ENCODE measurements at regions not wholly inside any gene's neighbourhood (a gene's known extent, or its start where the extent isn't known, plus 50 kb on each side); places are given as distances from the start of the nearest gene placed in this dataset.

DNA sequence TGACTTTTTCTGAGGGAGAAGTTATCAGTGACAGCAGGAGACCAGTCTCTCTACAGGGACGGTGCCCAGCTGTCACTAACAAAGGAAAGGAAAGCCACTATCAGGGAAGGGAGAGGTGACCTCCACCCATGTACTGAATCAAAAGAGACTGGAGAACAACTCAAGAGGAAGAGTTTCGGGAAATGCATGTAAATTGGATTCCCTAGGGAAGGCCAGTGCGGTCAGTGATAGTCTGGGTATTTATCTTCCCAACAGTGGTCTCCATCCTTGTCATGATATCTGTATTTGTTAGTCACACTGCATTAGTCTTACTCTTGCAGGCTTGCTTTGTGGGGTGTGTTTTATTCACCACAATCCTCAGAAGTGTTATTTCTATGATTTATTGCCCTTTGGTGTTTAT lies 193.4 kb upstream of the KIRREL3 start:
- ATAC-seq (no peak), DNase-seq (no peak)
- Histone ChIP-seq H3K27ac (no peak overlapping the region), H3K4me1 (no peaks in the 10 kb centered on the region), H3K36me3 (no peaks in the 10 kb centered on the region), H3K27me3 (no peaks in the 10 kb centered on the region), H3K9me3 (no peaks in the 10 kb centered on the region), H3K4me3 (no peak overlapping the region)
- TF ChIP-seq, protein P1, sequence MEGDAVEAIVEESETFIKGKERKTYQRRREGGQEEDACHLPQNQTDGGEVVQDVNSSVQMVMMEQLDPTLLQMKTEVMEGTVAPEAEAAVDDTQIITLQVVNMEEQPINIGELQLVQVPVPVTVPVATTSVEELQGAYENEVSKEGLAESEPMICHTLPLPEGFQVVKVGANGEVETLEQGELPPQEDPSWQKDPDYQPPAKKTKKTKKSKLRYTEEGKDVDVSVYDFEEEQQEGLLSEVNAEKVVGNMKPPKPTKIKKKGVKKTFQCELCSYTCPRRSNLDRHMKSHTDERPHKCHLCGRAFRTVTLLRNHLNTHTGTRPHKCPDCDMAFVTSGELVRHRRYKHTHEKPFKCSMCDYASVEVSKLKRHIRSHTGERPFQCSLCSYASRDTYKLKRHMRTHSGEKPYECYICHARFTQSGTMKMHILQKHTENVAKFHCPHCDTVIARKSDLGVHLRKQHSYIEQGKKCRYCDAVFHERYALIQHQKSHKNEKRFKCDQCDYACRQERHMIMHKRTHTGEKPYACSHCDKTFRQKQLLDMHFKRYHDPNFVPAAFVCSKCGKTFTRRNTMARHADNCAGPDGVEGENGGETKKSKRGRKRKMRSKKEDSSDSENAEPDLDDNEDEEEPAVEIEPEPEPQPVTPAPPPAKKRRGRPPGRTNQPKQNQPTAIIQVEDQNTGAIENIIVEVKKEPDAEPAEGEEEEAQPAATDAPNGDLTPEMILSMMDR (IDR thresholded peaks at IDR 0.05) = no peak
- intact Hi-C loops (cut with DNase I) = no loop called here

DNA sequence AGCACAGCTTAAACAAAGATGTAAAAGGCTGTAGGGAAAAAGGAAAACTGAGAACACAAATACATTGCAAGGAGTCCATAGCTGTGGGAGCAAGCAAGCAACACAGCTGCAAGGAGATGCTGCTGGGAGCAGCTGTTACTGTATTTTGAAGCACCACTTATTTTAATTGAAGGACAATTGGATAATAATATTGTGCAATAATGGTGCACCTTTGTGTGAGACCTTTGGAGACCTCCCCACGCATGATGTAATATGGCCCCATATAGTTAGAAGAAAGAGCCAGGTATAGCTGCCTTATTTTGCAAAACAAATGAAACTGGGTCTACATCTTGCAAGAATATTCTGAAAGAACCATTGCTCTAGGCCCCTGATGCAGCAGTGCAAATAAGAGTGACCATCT lies 191.1 kb upstream of the KIRREL3 start:
- TF ChIP-seq, protein P1 (IDR thresholded peaks at IDR 0.05) = no peak
- no peak overlapping the region for H3K27ac ChIP-seq
- H3K36me3 ChIP-seq = no peaks in the 10 kb centered on the region
- H3K4me3 ChIP-seq = no peak overlapping the region
- H3K27me3 ChIP-seq = no peaks in the 10 kb centered on the region
- ATAC-seq = no peak
- intact Hi-C loops (cut with DNase I) = no loop called here
- H3K4me1 ChIP-seq = no peaks in the 10 kb centered on the region
- no peak for DNase-seq
- no peaks in the 10 kb centered on the region for H3K9me3 ChIP-seq

DNA sequence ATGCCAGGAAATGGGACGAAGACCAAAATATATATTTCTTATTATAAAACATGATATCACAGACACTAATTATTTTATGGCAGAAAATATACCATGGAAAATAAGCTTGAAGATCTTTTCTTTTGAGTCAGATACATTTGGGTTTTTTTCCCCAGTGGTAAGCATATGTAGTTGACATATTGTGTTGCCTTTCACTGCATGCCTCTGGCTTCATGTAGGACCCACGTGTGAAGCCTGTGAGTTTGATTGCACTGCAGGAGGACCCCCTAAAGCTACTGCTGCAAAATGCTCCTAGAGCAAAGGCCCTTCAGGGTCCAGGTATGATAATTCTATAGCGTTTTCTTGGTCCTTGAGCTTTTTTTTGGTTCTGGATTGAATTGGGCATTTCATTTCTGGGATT lies 190.7 kb upstream of the KIRREL3 start:
- intact Hi-C loops (cut with DNase I) = no loop called here
- Histone ChIP-seq H3K36me3 (no peaks in the 10 kb centered on the region), H3K27ac (no peak overlapping the region), H3K27me3 (no peaks in the 10 kb centered on the region), H3K9me3 (no peaks in the 10 kb centered on the region), H3K4me3 (no peak overlapping the region), H3K4me1 (no peaks in the 10 kb centered on the region)
- TF ChIP-seq, protein P1 (IDR thresholded peaks at IDR 0.05) = no peak
- no peak for ATAC-seq
- DNase-seq = no peak

DNA sequence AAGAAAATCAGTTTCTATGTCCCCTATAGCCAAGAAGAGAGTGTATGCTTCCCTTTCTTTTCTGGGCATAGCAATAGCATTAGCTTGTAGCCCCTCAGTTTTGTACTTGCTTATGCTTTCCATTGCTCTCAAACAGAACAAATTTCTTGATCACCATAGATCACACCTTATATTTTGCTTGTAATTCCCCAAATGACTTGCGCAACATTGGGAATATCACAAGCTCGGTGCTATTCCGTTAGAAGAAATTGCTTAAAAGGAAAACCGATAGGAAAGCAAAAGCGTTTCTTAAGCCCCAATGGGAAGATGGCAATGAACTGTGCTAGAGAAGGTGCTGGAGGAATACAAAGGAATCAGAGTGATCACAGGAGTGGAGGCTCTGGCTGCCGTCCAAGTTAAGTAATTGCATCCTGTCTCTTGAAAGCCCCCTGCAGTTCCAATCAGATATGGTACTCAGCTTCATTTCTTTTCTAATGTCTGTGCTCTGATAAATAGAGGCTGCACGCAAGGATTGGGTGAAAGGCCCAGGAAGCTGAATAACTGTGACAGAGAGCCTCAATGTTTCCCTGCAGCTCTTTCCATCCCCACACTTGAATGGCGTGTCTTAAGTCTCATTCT lies 182.1 kb upstream of the KIRREL3 start:
- TF ChIP-seq, protein P1 (IDR thresholded peaks at IDR 0.05) = no peak
- ATAC-seq (no peak), DNase-seq (no peak)
- Histone ChIP-seq H3K36me3 (no peaks in the 10 kb centered on the region), H3K9me3 (no peaks in the 10 kb centered on the region), H3K27me3 (no peaks in the 10 kb centered on the region), H3K27ac (no peak overlapping the region), H3K4me3 (no peak overlapping the region), H3K4me1 (no peaks in the 10 kb centered on the region)
- intact Hi-C loops (cut with DNase I) = no loop called here

DNA sequence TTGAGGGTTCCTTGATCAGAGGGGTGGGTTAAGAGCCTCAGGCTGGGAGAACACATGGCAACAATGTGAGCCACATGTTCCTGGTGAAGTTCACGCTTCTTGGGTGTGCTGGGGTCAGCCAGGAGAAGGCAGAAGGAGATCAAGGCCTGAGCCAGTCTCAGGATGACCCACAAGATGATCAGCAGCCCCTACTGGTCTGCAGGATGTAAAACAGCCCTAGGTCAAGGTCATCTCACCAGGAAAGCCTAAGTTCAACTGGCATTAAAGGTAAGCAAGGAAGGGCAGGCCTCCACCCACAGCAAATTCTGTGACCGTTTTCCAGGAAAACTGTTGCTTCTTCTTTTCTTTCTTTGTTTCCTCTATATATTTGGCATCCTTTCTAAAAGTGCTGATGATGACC lies 156.7 kb upstream of the KIRREL3 start:
- intact Hi-C loops (cut with DNase I) = no loop called here
- no peak overlapping the region for H3K27ac ChIP-seq

More for the DNA sequence above, 156.7 kb upstream of the KIRREL3 start:
- DNase-seq (no peak), ATAC-seq (no peak)
- Histone ChIP-seq H3K36me3 (no peaks in the 10 kb centered on the region), H3K4me1 (no peaks in the 10 kb centered on the region), H3K9me3 (no peaks in the 10 kb centered on the region), H3K4me3 (no peak overlapping the region), H3K27me3 (no peaks in the 10 kb centered on the region)
- TF ChIP-seq, protein P1 (IDR thresholded peaks at IDR 0.05) = no peak
